ENCODE measurements at regions not wholly inside any gene's neighbourhood (a gene's known extent, or its start where the extent isn't known, plus 50 kb on each side); places are given as distances from the start of the nearest gene placed in this dataset.

GRCh38 chr12:97347956-97348355 lies 114.6 kb upstream of the RMST start:
- no peak for DNase-seq

GRCh38 chr12:97358361-97358760 lies 104.2 kb upstream of the RMST start:
- no peak for DNase-seq

- no peak for DNase-seq
Measured at GRCh38 chr12:97359021-97359690, 103.4 kb upstream of the RMST start.

GRCh38 chr12:97363693-97364092 lies 98.9 kb upstream of the RMST start:
- DNase-seq, result no peak

GRCh38 chr12:97368462-97369163 lies 94.0 kb upstream of the RMST start:
- DNase-seq, result no peak

- DNase-seq, result no peak
Measured at GRCh38 chr12:97375310-97375709, 87.3 kb upstream of the RMST start.

GRCh38 chr12:97380440-97380839 lies 82.2 kb upstream of the RMST start:
- DNase-seq, result no peak

- no peak for DNase-seq
Measured at GRCh38 chr12:97385121-97385520, 77.5 kb upstream of the RMST start.

GRCh38 chr12:97386133-97386581 lies 76.4 kb upstream of the RMST start:
- DNase-seq, result no peak

GRCh38 chr12:97387844-97388243 lies 74.8 kb upstream of the RMST start:
- DNase-seq, result no peak

GRCh38 chr12:97394657-97395056 lies 67.9 kb upstream of the RMST start:
- no peak for DNase-seq

- DNase-seq, result no peak
Measured at GRCh38 chr12:97397008-97397407, 65.6 kb upstream of the RMST start.

GRCh38 chr12:97398704-97399103 lies 63.9 kb upstream of the RMST start:
- no peak for DNase-seq

DNA sequence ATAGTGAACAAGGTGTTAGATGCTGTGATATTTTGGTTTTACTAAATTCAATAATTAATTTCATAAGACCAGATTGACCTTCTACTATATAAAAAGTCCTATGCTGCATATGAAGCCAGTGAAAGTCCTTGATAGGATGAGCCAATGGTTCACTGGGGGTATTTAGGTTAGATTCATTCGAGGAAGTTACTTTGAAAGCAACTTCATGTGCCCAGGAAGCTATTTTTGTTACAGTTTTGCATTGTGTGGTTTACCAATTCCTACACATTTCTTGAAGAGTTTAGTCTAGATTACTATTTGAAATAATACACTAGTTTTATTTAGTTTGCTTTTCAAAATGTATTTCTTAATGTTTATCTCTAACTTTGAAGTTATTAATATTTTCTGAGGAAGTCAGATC lies 58.5 kb upstream of the RMST start:
- DNase-seq, result no peak

DNA sequence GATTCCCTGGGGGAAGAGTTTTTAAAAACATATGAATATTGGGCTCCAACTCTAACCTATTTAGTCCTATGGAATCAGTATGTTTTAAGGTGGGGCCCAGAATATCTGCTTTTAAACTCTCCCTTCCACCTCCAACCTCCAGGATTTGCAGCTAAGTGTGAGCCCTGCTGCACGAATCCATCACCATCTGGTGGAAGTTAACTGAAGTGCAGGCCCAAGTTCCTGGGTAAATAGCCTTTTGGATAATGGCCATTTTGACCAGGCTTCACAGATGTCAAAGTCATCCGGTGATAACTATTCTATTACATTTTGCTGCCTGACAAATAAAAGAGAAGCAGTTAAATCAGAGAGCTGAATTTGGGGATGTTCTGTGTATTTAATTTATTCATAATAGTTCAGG lies 58.1 kb upstream of the RMST start:
- DNase-seq, result peak in 1 of 2 donors; percentile 6

- DNase-seq, result no peak
Measured at GRCh38 chr12:97408363-97408762, 54.2 kb upstream of the RMST start.

- DNase-seq, result no peak
Measured at GRCh38 chr12:97411341-97411740, 51.3 kb upstream of the RMST start.

All from stimulated activated CD4-positive, alpha-beta T cell treated with anti-CD3 and anti-CD28 coated beads, Interleukin-2, amount 100 ng/mL, for 48 hours (primary cell).